HCT116 (cell line): ENCODE measurements at regions not wholly inside any gene's neighbourhood (a gene's known extent, or its start where the extent isn't known, plus 50 kb on each side); places are given as distances from the start of the nearest gene placed in this dataset.

Source experiments
- CTCF ChIP-seq, 3 experiments: fragments of 200-600 bp in 1 of 3; sonication (generic) in 1 of 3; IDR thresholded peaks in 2 of 3; conservative IDR thresholded peaks in 1 of 3; 2 replicates each; pipeline ENCODE4 v1.5.1; 2012 to 2017; ENCODE audit warnings: low read depth in 2 of 3, low read length in 2 of 3, antibody characterized with exemption in 1 of 3, borderline replicate concordance in 1 of 3, control low read depth in 1 of 3, mild to moderate bottlenecking in 1 of 3, mixed read lengths in 1 of 3, mixed run types in 1 of 3, moderate library complexity in 1 of 3; ENCODE audit not compliant: insufficient read depth in 1 of 3
- EGR1 ChIP-seq: IDR thresholded peaks from 2 replicates; pipeline ENCODE4 v1.6.1; 2012; ENCODE audit warnings: low read depth
- EZH2 ChIP-seq: fragments of 200-600 bp; sonication (generic); IDR thresholded peaks from 2 replicates; pipeline ENCODE4 v1.6.1; 2017; ENCODE audit warnings: antibody characterized with exemption, mixed run types
- POLR2A ChIP-seq: IDR thresholded peaks from 2 replicates; pipeline ENCODE4 v1.7.0; 2011; ENCODE audit warnings: borderline replicate concordance; ENCODE audit not compliant: insufficient read depth, insufficient read length; ENCODE audit errors: extremely low read depth
- POLR2AphosphoS5 ChIP-seq: IDR thresholded peaks from 2 replicates; pipeline ENCODE4 v1.6.1; 2011; ENCODE audit warnings: mild to moderate bottlenecking, low read depth, low read length, moderate library complexity
- REST ChIP-seq: IDR thresholded peaks from 2 replicates; pipeline ENCODE4 v1.6.1; 2012; ENCODE audit warnings: low read depth
- TCF7L2 ChIP-seq: IDR thresholded peaks from 2 replicates; pipeline ENCODE4 v1.7.0; 2011; ENCODE audit warnings: borderline replicate concordance, inconsistent platforms; ENCODE audit not compliant: insufficient read depth, insufficient read length; ENCODE audit errors: extremely low read depth
- ZNF274 ChIP-seq: fragments of 200-500 bp; sonication (Bioruptor generic); IDR thresholded peaks from 2 replicates; pipeline ENCODE4 v1.6.1; 2014; ENCODE audit warnings: mild to moderate bottlenecking, low read depth, low read length, inconsistent platforms

- TF ChIP-seq CTCF (IDR thresholded peaks at IDR 0.05 in 2 of 3, conservative IDR thresholded peaks at IDR 0.05 in 1 of 3; ENCODE audit: borderline replicate concordance in 1 of 3, insufficient read depth in 1 of 3, low read depth in 2 of 3, low read length in 2 of 3) (no peak), EGR1 (no peak), POLR2AphosphoS5 (no peak), EZH2 (no peak), TCF7L2 (no peak), POLR2A (no peak), REST (no peak), ZNF274 (no peak)
These were observed 74.8 kb upstream of the DEFB112 start for GRCh38 chr6:50124572-50124971.
